ENCODE measurements at regions not wholly inside any gene's neighbourhood (a gene's known extent, or its start where the extent isn't known, plus 50 kb on each side); places are given as distances from the start of the nearest gene placed in this dataset.

DNA sequence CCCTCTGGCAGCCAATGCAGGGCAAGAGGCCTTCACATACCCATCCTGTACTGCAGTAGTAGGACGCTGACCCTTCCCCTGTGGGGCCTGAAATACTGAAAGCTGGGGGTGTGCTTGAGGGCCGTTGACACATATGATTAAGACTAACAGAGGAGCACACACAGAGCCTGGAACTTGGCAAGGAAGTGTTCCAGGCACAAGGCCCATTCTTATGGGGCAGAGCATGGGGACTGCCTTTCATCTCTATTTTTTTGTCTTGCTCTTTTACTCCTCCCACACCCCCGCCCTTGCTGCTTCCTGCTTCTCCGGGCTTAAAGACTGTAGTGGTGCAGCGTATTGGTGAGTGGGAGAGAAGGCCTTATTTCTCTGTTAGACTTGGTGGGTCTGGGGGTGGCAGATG lies 137.4 kb downstream of the BACH1 start:
- no peak for DNase-seq (ENCODE audit: extremely low read depth in 1 of 11, low read depth in 9 of 11, low spot score in 4 of 11)

DNA sequence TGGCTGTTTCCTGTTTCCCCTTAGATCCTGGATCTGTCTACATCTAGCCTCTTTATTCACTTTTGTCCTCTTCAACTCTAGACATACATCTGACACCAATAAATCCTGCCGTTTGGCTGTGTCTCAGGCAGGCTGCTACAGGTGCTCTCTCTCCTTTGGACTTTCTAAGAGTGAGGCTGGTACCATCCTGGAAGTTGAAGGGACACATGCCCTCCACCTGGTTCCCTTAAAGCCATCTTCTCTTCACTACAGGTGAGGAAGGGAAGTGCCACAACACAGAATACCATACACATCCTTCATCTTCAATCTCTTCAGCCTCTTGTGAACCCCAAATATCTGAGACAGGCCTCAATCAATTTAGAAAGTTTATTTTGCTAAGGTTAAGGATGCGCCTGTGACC lies 137.9 kb downstream of the BACH1 start:
- DNase-seq (ENCODE audit: extremely low read depth in 1 of 11, low read depth in 9 of 11, low spot score in 4 of 11), result no peak

DNA sequence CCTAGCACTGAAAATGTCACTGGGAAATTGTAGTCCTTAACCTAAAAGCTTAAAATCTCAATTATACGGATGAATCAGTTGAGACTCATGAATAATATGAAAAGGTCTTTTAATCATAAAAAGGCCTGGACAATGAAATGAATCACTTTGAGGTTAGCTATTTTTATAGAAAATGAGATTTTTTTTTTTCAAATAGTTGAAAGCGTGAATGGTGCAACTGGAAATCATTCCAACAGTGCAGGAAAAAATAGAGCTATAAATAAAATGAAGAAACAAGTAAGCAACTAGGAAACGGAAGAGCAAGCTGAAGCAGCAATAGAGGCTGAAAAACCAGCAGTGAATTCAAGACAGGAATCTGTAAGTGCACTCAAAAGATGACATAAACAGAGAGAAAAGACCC lies 142.9 kb downstream of the BACH1 start:
- DNase-seq (ENCODE audit: extremely low read depth in 1 of 11, low read depth in 9 of 11, low spot score in 4 of 11), result no peak

DNA sequence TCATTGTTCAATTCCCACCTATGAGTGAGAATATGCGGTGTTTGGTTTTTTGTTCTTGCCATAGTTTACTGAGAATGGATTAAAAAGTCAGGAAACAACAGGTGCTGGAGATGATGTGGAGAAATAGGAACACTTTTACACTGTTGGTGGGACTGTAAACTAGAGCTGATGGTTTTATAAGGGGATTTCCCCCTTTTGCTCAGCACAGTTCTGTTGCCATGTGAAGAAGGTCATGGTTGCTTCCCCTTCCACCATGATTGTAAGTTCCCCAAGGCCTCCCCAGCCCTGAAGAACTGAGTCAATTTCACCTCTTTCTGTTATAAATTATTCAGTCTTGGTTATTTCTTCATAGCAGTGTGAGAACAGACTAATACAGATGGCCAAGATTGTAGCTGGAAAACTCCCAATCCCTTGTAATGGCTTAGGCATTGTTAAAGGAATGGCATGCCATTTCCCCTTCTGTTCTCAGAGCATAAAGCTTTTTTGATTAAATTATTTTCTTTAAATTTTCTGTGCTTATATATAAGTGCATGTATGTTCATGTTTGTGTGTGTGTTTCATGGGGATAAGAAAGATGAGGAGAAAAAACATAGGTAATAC lies 144.8 kb downstream of the BACH1 start:
- DNase-seq (ENCODE audit: extremely low read depth in 1 of 11, low read depth in 9 of 11, low spot score in 4 of 11), result no peak

DNA sequence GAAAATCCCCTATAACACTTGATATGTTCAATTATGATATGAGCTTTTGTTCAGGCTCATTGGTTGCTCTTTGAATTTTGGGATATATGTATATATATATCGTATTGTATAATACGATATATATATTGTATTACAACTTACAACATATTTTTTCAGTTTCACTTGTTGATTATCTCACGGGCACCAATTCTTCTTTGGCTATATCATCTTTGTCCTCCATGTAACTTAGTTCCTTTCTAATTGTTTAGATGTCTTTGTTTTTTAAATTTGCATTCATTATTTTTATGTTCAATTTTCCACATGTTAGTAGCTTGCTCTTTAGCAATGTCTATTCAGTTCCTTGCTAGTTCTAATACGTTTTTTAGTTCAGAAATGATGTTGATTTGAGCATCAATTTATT lies 150.0 kb downstream of the BACH1 start:
- DNase-seq (ENCODE audit: extremely low read depth in 1 of 11, low read depth in 9 of 11, low spot score in 4 of 11), result no peak

DNA sequence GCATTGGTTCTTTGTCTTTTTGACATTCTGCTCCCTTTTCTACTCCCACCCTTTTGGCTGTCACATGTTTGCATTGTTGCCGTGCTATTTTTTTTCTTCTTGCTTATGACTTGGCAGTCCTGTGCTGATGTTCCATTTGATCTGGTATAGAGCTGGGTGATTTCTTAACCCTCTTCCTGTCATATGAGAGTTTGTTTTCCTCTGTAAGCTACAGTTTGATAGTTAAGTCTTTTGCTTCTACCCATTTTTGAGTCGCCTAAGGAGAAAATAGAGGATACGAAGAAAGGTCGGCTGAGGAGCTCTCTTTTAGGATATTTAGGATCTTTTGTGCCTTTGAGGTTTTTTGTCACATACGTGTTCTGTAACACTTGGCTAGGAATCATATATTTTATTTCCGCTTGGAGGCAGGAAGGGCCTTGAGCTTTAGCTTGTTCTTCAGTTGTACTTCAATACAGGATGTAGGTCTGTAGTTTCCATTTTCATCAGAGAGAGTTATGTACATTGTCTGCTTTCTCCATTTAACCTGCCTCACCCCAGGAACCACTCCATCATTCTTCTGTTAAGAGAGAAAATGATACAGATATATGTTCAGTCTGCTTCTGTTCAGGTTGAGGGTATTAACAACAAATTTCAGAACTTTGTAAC lies 150.7 kb downstream of the BACH1 start:
- DNase-seq (ENCODE audit: extremely low read depth in 1 of 11, low read depth in 9 of 11, low spot score in 4 of 11), result no peak

DNA sequence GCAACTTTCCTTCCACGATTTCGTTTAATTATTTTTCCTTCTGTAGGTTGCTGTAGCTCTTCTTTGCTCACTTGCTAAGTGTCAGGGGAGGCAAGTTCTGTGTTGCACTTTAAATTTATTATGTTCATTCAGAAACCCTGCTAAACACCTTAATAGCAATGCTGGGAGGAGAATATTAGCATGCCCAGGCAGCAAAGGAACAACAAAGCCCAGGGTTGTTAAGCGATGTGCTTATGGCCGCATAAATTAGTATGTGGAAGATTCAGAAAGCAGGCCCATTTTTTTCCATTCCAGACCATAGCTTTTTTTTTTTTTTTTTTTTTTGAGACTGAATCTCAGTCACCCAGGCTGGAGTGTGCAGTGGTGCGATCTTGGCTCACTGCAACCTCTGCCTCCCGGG lies 151.3 kb downstream of the BACH1 start:
- no peak for DNase-seq (ENCODE audit: extremely low read depth in 1 of 11, low read depth in 9 of 11, low spot score in 4 of 11)

DNA sequence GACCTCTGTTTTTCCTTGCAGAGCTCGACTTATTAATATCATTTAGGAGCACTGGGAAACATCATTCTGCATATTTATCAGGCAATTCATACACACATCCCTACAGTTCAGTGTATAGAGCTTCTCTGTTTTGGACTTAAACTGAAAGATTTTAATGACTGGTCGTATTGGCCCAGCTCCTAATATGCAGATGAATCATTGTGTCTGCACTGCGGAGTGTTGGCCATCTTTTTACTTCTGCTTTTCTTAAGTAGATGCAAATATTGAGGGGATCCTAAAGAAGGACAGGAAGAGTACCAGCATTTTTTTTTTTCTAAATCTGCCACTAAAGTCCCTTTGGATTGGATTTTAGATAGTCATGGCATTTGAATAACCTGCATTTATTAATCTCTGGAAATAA lies 154.8 kb downstream of the BACH1 start:
- no peak for DNase-seq (ENCODE audit: extremely low read depth in 1 of 11, low read depth in 9 of 11, low spot score in 4 of 11)

DNA sequence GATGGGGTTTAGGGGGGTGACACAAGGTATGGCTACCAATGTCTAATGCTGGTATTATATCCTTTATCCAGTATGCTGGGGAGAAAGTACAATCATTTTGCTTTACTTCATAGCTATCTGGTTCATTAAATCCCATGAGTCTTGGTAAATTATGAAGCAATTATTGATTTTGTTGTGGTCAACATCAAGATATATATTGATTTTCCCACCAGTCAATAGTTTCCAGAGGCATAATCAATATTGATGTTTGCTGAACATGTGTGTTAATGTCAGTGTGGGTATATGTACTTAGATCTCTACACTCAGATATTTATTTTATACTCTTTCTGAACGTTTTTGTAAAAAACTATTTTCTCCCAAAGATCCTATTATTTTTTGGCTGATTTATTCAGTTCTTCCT lies 155.5 kb downstream of the BACH1 start:
- DNase-seq (ENCODE audit: extremely low read depth in 1 of 11, low read depth in 9 of 11, low spot score in 4 of 11), result no peak

DNA sequence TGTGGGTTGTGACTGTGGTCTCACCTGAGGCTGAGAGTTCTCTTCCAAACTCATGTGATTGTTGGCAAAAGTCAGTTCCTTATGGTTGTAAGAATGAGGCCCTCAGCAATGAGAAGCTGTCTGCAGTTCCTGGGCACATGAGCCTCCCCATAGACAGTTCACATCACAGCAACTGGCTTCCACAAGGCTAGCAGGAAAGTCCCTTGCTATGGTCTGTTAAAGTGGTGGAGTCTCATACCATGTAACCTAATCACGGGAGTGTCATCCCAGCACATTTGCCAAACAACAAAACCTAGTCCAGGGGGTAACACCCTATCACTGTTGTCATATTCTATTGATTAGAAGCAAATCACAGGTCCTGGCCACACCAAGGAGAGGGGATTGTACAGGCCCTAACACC lies 163.8 kb downstream of the BACH1 start:
- no peak for DNase-seq (ENCODE audit: extremely low read depth in 1 of 11, low read depth in 9 of 11, low spot score in 4 of 11)

DNA sequence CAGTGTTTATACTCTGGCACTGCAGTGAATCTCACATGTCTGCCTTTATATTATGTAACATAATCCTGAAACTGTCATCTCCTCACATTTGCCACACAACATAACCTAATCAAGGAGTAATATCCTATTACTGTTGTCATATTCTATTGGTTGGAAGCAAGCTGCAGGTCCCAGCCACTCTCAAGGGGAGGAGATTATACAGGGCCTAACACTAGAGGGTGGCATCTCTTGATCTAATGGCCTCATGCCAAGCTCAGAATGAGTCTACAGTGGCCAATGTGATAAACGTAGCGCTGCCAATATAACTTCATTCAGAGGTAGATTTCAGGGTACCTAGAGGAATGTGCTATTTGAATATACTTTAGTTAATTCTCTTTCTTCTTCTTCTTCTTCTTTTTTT lies 166.8 kb downstream of the BACH1 start:
- DNase-seq (ENCODE audit: extremely low read depth in 1 of 11, low read depth in 9 of 11, low spot score in 4 of 11), result no peak

DNA sequence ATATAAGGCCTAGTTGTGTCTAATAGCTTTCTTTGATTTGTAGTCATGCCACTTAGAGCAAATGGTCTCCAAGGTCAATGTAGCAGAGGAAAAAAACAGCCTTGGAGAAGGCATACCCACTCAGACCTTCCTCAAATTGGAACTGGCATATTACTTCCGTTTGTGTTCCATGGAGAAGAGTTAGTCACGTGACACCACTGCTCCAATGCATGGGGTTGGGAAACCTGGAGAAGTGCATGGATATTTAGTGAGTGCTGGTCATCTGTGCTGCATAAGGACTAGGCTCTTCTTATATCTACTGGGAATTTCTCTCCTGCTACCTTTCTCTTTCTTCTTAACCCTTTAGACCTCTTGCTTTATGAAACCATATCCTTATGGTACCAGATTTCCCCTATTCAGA lies 167.8 kb downstream of the BACH1 start:
- no peak for DNase-seq (ENCODE audit: extremely low read depth in 1 of 11, low read depth in 9 of 11, low spot score in 4 of 11)

DNA sequence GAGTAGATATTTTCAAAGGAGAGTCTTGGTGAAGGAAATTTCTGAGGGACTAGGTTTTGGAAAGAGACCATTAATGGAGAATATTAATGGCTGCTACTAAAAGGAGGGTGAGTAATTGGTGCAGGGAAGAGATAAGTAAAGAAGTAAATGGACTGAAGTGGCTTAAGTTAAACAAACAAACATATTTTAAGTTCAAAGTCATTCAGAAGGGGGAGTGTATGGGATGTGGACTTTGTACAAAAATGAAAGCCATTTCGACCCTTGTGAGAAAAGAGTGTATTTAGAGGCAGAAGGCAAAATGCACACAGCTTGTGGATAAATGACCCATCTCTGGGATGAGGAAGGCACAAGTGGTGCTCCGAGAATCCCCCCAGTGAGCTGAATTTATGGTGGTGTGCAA lies 171.7 kb downstream of the BACH1 start:
- DNase-seq (ENCODE audit: extremely low read depth in 1 of 11, low read depth in 9 of 11, low spot score in 4 of 11), result no peak

DNA sequence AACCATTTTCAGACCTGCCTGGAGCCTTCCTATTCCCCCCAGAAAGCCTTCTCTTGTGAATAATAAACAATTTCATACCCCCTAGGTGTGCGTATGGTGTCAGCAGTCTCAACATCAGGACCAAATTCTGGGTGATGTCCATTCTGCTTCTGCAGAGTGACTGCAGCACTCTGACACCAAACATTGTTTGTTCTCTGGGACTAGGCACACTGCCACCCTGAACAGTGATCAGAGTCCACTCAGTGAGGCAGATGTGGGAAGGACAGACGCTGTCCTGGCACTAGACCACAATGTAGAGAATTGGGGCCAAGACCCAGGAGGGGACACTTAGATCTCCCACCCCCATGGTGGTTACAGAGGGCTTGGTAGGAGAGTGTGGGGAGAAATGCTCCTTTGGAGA lies 175.1 kb downstream of the BACH1 start:
- DNase-seq (ENCODE audit: extremely low read depth in 1 of 11, low read depth in 9 of 11, low spot score in 4 of 11), result no peak

DNA sequence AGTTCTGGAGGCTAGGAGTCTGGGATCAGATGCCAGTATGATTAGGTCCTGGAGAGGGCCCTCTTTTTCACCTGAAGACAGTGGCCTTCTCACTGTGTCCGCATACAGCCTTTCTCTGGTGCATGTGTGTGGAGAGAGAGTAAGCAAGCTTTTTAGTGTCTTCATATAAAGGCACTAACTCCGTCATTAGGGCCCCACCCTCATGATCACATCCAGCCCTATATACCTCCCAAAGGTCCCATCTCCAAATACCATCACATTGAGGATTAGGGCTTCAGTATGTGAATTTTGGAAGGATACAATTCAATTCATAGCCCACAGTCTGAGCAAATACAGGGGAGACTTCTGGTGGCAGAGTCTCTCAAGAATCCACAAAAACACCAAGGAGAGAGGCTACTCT lies 176.6 kb downstream of the BACH1 start:
- DNase-seq (ENCODE audit: extremely low read depth in 1 of 11, low read depth in 9 of 11, low spot score in 4 of 11), result no peak

DNA sequence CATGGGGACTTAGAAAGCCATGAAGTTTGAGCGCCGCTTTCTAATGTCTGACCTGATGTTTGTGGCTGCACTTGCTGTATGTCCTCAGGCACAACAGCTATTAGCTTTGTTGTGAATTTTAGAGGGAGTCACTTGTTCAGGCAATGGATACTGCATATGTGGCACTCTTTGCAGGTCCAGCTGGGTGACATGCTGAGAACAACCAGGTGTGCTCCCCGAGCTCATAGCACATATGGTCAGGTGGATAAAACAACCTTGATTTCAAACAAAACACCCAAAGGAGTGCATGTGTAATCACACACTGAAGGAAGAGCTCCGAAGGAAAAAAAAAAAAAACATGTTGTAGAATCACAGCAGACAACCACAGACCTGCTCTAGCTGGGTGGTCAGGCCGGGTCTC lies 178.6 kb downstream of the BACH1 start:
- no peak for DNase-seq (ENCODE audit: extremely low read depth in 1 of 11, low read depth in 9 of 11, low spot score in 4 of 11)

DNA sequence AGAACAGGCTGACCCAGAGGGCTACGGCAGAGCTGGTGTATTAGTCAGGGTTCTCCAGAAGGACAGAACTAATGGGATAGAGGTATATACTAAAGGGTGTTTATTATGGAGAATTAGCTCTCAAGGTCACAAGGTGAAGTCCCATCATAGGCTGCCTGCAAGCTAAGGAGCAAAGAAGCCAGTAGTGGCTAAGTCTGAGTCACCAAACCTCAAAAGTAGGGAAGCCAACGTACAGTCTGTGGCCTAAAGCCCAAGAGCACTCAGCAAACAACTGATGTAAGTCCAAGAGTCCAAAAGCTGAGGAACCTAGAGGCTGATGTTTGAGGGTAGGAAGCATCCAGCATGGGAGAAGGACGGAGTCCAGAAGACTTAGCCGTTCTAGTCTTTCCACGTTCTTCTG lies 179.2 kb downstream of the BACH1 start:
- no peak for DNase-seq (ENCODE audit: extremely low read depth in 1 of 11, low read depth in 9 of 11, low spot score in 4 of 11)

DNA sequence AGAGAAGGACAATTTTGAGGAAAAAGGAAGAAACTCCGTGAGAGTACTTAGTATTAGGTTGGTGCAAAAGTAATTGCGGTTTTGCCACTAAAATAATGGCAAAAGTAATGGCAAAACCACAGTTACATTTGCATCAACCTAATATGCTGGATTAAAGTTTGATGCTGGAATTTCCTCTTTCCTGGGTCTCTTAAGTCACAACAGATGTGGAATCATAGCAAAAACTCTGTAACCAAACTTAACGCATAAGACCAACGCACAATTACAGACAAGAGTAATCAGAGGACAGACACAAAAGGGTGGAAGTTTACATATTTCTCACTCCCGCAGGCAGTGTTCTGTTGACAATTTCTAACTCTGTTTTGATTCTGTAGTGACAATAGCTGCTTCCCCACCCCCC lies 182.4 kb downstream of the BACH1 start:
- DNase-seq (ENCODE audit: extremely low read depth in 1 of 11, low read depth in 9 of 11, low spot score in 4 of 11), result no peak

DNA sequence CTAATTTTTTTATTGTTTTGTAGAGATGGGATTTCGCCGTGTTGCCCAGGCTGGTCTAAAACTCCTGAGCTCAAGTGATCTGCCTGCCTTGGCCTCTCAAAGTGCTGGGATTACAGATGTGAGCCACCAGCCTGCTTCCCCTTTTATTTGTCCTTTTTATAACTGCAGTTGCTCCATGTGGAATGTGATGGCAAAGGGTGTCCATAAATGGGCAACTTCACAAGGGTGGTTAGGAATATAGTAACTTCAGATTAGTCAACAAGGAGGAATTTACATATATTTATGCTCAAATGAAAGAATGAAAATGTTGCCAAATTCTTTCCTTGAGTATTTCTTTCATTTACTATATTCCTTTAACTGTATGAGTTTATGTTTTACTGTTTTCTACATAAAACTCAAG lies 182.9 kb downstream of the BACH1 start:
- DNase-seq (ENCODE audit: extremely low read depth in 1 of 11, low read depth in 9 of 11, low spot score in 4 of 11), result no peak

DNA sequence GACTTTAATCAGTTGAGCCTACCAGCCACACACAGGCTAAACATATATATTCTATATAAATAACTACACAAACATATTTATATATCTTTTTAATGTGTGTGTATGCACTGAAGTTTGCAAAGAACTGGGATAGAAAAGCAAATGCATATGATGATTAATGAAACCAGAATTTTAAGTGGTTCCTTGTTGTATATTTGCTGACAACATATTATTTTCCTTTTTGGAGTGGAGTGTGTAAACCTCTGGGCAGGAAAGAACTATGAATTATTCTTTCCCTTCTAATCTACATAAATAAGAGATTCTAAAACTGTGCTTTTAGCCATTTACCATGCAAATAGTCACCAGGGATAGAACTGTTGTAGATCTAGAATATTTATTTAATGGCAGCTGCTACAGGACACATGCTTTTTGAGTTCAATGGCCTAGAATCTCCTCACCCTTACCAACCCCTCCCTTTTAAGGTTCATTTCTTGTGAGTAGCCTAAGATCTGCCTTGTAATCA lies 187.6 kb downstream of the BACH1 start:
- no peak for DNase-seq (ENCODE audit: extremely low read depth in 1 of 11, low read depth in 9 of 11, low spot score in 4 of 11)

Measured in renal cortex interstitium (tissue), 11 donors.